CD4-positive, alpha-beta T cell treated with Interleukin-21 for 1 hour (primary cell): ENCODE measurements at regions not wholly inside any gene's neighbourhood (a gene's known extent, or its start where the extent isn't known, plus 50 kb on each side); places are given as distances from the start of the nearest gene placed in this dataset.

Experiments used
- DNase-seq: peaks from one replicate; pipeline ENCODE4 v3.0.0-alpha.2; 2020

GRCh38 chr21:35932232-35932911, 128.0 kb downstream of the SETD4 start:
- peak; percentile 29 for DNase-seq

DNA sequence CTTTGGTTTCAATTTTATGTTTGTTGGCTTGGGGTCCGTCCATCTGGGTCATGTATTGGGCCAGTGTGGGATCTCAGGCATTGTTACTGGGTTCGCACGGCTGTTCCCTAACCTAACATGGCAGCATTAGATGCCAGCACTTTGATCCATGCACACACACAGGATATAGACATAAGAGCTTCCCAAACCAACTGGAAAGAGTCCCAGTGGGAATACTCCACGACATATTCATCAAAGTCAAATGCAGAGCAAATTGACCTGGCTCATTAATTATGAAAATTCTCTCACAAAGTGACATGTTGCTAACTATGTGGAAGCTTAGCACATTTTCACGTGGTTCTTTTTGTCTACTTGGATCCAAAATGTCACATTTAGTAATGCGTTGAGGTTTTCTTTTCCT, 130.4 kb downstream of the SETD4 start:
- DNase-seq, result no peak

DNA sequence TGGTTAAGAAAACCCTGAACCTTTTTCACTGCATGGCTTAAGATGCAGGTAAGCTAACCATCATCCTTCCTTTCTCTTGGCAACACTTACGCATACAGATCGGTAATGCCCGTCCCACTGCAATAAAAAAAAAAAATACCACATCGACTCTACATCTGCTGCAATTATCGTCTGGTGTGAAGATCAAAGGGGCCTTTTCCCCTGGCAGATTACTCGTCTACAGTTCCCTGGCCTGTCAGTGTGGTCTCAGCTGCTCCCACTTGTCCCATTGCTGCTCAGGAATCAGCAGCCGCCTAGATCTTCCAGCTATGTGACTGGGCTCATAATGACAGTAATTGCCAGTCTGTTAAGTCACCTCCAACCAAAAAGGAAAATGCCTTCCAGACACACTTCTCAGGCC, 133.1 kb downstream of the SETD4 start:
- DNase-seq, result no peak

GRCh38 chr21:35926003-35926740, 134.2 kb downstream of the SETD4 start:
- no peak for DNase-seq

GRCh38 chr21:35925497-35925896, 134.8 kb downstream of the SETD4 start:
- no peak for DNase-seq

- DNase-seq, result no peak
These were observed 135.5 kb downstream of the SETD4 start for GRCh38 chr21:35924714-35925301.

DNA sequence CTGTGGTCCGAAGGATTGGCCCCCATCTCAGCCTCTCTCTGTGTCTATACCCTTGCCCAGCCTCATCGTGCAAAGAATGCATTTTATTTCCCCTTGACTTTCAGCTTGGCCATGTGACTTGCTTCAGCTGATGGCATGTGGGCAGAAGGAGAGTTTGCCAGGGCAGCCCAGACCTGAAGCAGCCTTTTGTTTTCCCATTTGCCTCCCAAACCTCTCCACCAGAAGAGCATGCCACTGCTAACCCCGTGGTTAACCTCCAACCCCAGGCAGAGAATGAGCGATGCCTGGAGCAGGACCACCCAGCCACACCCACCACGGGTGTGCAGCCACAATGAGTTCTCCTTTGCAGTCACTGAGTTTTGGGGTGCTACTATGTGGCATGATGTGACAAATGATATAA, 136.4 kb downstream of the SETD4 start:
- no peak for DNase-seq

DNA sequence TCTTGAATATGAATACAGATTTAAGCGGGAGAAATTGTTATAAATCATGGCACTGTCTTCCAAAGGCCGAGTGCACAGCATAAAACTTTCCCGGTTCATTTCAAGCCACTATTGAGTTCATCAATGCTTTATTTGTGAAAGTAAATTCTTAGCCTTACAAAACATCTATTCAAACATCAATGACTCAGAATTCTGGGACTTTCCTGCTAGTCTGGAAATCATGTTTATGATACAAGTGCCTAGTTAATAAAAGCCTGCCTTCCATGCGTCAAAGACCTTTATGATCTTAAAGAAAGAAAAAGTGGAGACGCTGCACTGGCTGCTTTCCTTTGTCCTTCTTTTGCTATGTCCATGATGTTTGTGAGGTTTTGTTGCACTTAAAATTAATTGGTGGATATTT, 137.7 kb downstream of the SETD4 start:
- DNase-seq, result no peak

GRCh38 chr21:35921471-35921870, 138.9 kb downstream of the SETD4 start:
- no peak for DNase-seq

DNA sequence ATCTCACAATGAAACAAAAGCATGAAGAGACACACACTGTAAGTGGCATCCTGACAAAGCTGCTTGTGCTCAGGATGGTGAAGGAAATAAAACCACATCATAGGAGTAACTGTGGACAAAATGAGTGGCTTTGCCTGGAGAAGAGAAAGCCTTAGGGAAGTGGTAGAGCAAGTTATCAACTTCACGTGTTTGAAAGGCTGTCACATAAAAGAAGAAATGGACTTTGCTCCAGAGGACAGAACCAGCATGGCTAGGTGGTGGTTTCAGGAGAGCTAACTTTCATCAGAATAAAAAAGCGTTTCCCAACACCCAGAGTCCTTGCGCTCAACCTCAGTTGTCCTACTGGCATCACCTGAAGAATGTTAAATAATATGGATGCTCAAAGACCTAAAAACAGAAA, 139.9 kb downstream of the SETD4 start:
- no peak for DNase-seq

- DNase-seq, result no peak
These were observed 145.3 kb downstream of the SETD4 start for GRCh38 chr21:35915030-35915429.

DNA sequence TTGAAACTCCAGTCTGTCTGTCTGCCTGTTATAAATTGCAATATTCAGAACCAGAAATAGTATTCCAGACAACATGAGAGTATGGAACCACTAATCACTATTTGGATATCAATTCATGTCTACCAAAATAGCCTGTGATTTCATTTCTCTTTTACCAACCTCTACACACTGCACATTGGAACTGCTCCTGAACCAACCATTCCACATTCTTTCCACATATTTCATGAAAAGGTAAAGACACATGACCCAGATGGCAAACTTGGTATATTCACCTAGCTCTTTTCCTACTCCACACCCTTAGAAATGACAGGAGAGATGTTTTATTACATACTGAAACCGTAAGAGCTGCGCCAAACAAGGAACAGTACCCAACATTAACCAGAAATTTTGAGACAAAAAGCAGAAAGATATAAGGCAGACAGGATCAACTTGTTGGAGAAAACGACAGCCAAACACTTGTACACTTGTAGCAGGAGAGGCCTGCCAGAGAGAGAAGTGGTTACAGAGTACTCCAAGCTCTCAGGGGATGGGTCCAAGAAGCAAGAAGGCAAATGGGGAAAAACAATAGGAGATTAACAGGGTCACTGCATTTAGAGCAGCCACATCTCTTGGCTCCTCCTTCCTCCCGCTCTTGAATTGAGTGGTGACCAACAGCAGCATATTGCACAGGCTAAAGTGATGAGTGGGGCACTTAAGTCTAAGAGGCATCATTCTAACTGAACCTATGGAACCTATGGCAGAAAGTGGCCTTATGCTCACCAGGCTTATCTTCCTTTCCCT, 148.7 kb downstream of the SETD4 start:
- no peak for DNase-seq

DNA sequence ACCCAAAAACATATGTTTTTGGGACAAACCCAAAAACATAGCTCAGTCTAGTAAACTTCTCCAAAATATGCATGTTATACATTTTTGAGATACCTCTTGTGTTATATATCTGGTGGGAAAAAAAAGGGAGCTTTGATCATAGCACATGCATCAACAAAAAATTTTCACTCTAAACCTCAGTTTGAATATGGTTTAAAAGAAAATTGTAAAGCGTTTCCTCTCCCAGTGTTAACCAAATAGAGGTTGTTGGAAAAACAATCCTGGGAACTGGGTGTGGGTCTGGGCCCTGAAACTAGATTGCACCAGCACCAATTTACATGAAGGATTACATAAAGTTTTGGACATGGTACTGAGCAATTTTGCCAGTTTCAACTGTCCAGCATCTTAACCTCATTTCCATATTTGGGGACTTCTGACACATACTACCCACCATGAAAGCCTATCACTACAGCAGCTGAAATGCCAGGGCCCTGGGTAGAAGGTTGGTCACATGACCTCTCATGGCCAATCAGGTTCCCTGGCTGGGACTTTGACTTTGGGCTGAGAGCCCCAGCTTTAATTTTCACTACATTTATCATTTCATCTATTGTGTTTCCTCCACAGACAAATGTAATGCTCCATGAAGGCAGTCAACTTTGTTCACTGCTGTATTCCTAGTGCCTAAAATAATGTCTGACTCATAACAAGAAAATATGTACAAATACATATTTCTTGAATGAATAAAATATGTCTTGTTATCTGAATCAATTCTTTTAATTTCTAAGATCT, 150.7 kb downstream of the SETD4 start:
- no peak for DNase-seq

DNA sequence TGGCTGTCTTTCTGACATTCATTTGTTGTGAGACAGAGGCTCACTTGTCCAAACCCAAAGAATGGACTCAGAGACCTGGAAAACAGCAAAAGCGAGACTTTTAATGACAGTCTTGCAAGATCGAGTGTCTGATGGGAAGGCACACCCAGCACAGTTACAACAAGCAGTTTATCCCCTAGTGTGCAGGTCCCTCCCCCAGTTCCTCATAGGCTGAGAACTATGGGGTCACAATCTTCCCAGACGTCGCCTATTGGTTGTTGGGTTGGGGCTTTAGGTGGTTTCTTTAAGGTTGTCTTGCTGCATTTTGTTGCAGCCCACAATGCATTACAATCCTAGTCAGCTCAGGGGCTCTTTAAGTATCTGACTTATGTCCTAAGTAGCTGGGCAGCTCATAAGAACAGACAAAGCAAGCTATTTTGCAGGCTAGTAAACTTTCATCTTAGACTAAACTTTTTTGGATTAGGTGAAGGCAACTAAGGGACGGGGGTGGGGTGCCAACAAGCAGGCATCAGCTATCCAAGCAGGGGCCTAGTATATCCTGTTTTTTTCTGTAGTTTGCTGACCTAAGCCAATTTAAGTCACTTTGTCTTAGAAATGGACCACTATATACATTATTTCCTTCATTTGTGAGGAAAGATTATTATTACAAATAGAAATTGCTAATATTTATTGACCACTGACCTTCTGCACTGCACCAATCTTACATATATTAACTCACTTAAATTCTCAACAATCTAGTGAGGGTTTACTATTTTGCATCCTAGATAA, 151.8 kb downstream of the SETD4 start:
- no peak for DNase-seq

DNA sequence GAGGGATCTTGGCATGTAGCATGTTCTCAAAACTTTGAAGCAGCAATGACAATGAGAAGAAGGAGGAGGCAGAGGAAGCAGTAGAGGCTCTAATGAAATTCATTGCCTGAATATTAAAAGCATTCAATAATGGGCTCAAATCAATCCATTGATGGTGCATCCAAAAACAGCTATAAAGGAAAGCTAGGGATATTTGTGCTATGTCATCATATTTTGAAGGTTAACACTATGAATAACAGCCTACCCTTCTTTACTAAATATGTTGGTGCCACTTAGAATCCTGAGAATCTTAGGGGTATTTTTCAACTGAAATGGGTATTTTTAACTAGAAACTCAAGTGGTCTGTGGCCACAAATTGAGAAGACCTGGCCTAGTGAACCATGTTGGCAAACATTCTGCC, 153.7 kb downstream of the SETD4 start:
- no peak for DNase-seq

GRCh38 chr21:35905963-35906345, 154.4 kb downstream of the SETD4 start:
- no peak for DNase-seq

GRCh38 chr21:35905096-35905962, 155.0 kb downstream of the SETD4 start:
- no peak for DNase-seq

DNA sequence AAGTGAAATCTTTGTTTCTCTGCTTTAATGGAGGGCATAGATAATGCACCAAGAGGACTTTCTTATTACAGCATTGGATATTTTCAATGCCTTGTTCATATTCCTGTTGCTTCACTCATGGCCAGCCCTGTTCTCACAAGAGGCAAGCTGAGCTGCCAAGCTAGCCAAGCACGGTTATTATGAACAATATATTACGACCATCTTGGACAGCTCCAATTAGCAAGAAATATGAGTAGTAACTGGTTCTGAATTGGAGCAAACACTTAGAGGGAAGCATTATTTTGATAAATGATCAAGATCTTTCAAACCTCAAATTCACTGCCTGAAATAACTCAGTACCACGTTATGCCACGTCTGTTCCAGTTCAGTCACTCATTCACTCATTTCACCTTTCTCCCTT, 159.8 kb downstream of the SETD4 start:
- DNase-seq, result no peak

DNA sequence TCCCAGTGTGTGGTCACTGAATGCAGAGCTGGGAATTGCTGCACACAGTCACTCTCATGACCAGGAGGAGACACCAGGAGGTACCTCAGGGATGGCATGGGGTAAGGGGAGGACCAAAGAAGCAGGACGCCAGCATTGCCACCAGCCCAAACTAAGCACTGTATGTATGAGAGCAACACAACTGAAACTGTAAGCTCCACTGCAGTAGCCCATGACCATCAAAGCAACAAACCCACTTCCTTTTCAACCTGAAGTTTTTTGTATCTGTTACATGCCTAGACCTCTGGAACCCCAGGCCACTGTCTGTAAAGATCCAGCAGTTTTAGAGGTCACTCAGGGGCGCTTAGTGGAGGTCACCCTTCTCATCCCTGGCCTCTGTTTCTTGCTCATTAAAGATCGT, 164.3 kb downstream of the SETD4 start:
- no peak for DNase-seq

DNA sequence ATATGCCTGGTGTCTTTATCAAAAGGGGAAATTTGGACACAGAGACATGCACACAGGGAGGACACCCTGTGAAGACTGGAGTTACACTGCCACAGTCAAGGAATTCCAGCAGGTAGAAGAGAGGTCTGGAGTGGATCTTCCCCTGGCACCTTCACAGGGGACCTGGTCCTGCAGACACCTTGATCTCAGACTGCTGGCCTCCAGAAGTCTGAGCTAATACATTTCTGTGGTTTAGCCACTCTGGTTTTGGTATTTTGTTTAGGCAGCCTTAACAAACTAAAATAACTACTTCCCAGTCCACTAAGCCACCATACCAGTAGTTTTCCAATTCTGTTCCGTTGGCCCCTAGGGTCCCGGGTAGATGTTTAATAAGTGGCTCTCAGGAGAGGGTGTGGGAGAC, 164.7 kb downstream of the SETD4 start:
- DNase-seq, result no peak

GRCh38 chr21:35893156-35893555, 167.2 kb downstream of the SETD4 start:
- no peak for DNase-seq
